Large intestine (tissue), 3 donors: ENCODE measurements at regions not wholly inside any gene's neighbourhood (a gene's known extent, or its start where the extent isn't known, plus 50 kb on each side); places are given as distances from the start of the nearest gene placed in this dataset.
A peak's percentile ranks its signal among the peaks of the same experiment; 100 is the strongest.

Experiments used
- DNase-seq, 2 donors: peaks; one replicate each; pipeline versions ENCODE4 v3.0.0 to v3.0.0-alpha.2; 2013
- H3K27ac ChIP-seq: one replicate; pipeline ENCODE4 v1.5.1; 2013; ENCODE audit warnings: low read length
- H3K27me3 ChIP-seq: 2 replicates; pipeline ENCODE4 v1.6.1; 2013; ENCODE audit warnings: low read length; ENCODE audit not compliant: control insufficient read depth, insufficient read depth
- H3K36me3 ChIP-seq: 2 replicates; pipeline ENCODE4 v1.6.1; 2013; ENCODE audit warnings: low read length; ENCODE audit not compliant: control insufficient read depth, insufficient read depth
- H3K4me1 ChIP-seq: one replicate; pipeline ENCODE4 v1.6.1; 2013; ENCODE audit warnings: low read length; ENCODE audit not compliant: control insufficient read depth, insufficient read depth
- H3K4me3 ChIP-seq: one replicate; pipeline ENCODE4 v1.5.1; 2013; ENCODE audit warnings: low read length
- H3K9me3 ChIP-seq: one replicate; pipeline ENCODE4 v1.6.1; 2013; ENCODE audit warnings: mild to moderate bottlenecking, low read depth, low read length, moderate library complexity; ENCODE audit not compliant: control insufficient read depth
- WGBS: methylation state at CpG from one replicate; pipeline ENCODE4 v1.1.5; 2013; ENCODE audit warnings: low lambda C conversion rate; ENCODE audit not compliant: insufficient coverage; 5-methylcytosine and 5-hydroxymethylcytosine counted together

DNA sequence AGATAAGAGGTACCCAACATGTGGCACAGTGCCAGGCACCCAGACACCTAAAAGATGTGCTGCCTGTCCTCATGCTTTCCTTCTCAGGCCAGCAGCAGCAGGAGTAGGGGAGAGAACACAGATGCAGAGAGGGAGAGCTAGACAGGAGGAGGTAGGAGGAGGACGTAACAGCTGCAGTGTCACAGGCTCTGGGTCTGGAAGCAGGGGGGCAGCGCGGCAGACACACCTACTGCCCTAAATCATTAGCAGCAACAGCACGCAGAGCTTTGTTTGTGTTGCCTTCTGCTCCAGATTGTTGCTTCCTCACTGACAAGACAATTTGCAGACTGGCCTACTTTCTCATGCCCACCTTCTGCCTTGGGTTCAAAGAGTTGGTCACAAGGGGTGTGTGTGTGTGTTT lies 196.7 kb upstream of the DAB1 start:
- Histone ChIP-seq H3K4me3 (no peak overlapping the region), H3K27me3 (no peaks in the 10 kb centered on the region), H3K36me3 (no peaks in the 10 kb centered on the region), H3K9me3 (no peaks in the 10 kb centered on the region), H3K4me1 (peaks cover 7% of the 10 kb centered on the region), H3K27ac (no peak overlapping the region)
- WGBS = no CpG with 5 or more reads among the region's 4 CpGs
- peak in 1 of 2 donors; percentile 9 for DNase-seq

DNA sequence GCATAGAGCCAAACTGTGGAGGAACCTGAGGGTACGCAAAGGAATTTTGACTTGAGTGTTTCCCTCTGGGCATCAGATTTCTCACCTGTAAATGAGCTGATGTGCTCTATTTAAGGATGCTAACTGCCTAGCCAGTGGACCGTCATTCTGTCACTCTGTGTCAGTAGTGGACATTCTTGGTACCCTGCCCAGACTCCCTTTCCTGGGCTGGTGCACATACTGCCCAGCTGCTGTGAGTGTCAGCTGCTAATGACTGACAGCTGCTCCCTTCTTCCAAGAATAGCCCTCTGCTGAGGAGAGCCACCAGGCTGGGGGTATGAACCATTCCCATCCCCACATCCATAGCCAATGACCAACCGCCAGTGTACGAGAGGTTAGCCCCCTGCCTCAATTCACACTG lies 193.1 kb upstream of the DAB1 start:
- H3K4me1 ChIP-seq = peaks cover 8% of the 10 kb centered on the region
- H3K27me3 ChIP-seq = no peaks in the 10 kb centered on the region
- H3K4me3 ChIP-seq = no peak overlapping the region
- H3K27ac ChIP-seq = no peak overlapping the region
- WGBS = no CpG with 5 or more reads among the region's 4 CpGs
- no peak for DNase-seq
- no peaks in the 10 kb centered on the region for H3K36me3 ChIP-seq
- no peaks in the 10 kb centered on the region for H3K9me3 ChIP-seq

DNA sequence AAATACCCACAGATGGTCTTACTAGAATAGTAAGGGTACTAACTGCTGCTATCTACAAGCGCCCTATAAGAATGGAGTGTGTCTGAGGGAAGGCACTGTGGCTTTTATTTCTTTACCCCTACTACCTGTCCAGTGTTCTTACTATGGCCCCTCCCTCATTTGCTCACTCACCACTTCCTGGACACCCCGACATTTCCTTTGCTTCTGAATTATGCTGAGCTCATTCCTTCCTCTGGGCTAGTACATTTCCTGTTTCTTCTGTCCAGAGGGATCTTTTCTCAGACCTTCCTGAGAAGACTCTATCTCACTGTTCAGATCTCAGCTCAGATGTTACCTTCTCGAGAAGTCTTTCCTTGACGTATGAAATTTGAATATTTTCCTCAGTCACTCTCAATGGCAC lies 192.1 kb upstream of the DAB1 start:
- DNase-seq = no peak
- Histone ChIP-seq H3K27me3 (no peaks in the 10 kb centered on the region), H3K27ac (no peak overlapping the region), H3K4me1 (peaks cover 8% of the 10 kb centered on the region), H3K4me3 (no peak overlapping the region), H3K36me3 (no peaks in the 10 kb centered on the region), H3K9me3 (no peaks in the 10 kb centered on the region)
- WGBS = 71% methylated on average over 1 of the region's 4 CpGs

DNA sequence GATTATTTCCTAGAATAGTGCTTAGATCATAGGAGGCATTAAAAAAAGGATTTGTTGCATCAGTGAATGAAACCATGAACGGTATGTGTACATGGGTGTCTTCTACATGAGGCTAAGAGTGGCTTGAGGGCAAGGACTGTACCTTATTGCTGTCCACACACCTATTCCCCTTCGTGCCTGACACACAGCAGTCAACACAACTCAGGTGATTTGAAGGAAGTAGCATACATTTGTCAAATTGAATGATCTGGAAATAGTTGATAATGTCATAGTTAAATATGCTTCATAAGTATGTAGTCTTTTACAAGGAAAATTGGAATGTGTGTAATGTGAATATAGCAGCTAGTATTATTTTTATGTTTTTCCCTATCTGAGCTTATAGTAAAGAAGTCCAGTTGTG lies 189.0 kb upstream of the DAB1 start:
- no peak overlapping the region for H3K27ac ChIP-seq
- H3K4me3 ChIP-seq = no peak overlapping the region
- no CpG with 5 or more reads among the region's 2 CpGs for WGBS
- H3K36me3 ChIP-seq = no peaks in the 10 kb centered on the region
- no peaks in the 10 kb centered on the region for H3K9me3 ChIP-seq
- H3K4me1 ChIP-seq = peaks cover 8% of the 10 kb centered on the region
- no peak for DNase-seq
- no peaks in the 10 kb centered on the region for H3K27me3 ChIP-seq

DNA sequence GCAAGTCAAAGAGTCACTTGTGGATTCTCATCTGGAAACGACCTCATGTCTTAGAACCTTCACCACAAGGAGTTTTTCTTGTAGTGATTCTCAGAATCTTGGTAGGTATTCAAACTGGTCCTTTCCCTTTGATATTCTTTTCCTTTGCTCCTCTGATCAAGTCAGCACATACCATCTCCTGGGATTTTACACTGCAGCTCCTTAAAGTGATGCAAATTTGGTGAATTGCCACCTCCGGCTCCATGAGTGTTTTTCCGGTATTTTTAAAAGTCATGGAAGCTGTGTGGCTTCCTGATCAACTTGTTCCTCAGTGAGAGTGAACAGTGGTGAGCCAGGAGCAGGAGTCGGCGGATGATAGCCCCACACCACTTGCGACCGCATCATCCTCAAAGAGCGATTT lies 182.1 kb upstream of the DAB1 start:
- no peak overlapping the region for H3K4me3 ChIP-seq
- H3K27me3 ChIP-seq = no peaks in the 10 kb centered on the region
- no peaks in the 10 kb centered on the region for H3K9me3 ChIP-seq
- H3K36me3 ChIP-seq = no peaks in the 10 kb centered on the region
- DNase-seq = no peak
- no peak overlapping the region for H3K27ac ChIP-seq
- WGBS = 100% methylated on average over 1 of the region's 8 CpGs
- no peaks in the 10 kb centered on the region for H3K4me1 ChIP-seq

DNA sequence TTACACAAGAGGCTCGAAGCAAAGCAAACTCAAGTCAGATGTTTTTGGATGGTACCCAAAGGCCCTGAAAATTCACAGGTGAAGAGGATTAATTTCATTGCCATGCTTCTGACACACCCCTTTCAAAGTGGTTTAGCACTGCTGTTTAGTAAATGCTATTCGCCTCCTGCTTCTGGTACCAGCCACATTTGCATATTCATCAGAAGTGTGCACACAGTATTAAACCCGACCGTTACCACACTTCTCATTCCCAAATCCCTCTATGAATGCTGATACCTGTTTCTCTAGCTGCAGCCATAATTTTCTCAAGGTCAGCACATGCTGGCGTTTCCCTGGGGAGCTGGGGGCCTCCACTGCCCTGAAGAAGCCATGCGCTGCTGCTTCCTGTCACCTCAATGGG lies 179.8 kb upstream of the DAB1 start:
- DNase-seq = no peak
- H3K4me1 ChIP-seq = no peaks in the 10 kb centered on the region
- H3K27ac ChIP-seq = no peak overlapping the region
- H3K36me3 ChIP-seq = no peaks in the 10 kb centered on the region
- no CpG with 5 or more reads among the region's 6 CpGs for WGBS
- H3K4me3 ChIP-seq = no peak overlapping the region
- H3K27me3 ChIP-seq = no peaks in the 10 kb centered on the region
- H3K9me3 ChIP-seq = no peaks in the 10 kb centered on the region

DNA sequence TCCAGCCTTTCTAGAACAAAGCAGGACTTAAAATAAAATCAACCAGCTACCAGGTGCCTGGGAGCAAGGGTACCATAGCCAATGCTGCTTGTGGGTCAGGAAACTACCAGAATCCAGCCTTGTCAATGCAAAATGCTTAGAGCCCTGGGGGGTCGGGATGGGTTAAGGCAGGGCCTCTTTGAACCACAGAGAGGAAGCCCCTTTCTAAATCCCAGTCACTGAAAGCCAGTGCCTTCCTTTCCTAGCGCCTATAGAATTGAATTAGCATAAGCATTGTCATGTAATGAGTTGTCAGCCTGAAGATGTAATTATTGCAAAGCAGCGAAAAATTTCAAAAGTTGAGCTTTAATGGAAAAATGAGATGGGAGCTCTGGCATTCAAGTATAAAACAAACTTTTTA lies 176.6 kb upstream of the DAB1 start:
- Histone ChIP-seq H3K4me3 (no peak overlapping the region), H3K27me3 (no peaks in the 10 kb centered on the region), H3K9me3 (no peaks in the 10 kb centered on the region), H3K4me1 (no peaks in the 10 kb centered on the region), H3K27ac (no peak overlapping the region), H3K36me3 (no peaks in the 10 kb centered on the region)
- WGBS = 100% methylated on average over 1 of the region's 3 CpGs
- no peak for DNase-seq

DNA sequence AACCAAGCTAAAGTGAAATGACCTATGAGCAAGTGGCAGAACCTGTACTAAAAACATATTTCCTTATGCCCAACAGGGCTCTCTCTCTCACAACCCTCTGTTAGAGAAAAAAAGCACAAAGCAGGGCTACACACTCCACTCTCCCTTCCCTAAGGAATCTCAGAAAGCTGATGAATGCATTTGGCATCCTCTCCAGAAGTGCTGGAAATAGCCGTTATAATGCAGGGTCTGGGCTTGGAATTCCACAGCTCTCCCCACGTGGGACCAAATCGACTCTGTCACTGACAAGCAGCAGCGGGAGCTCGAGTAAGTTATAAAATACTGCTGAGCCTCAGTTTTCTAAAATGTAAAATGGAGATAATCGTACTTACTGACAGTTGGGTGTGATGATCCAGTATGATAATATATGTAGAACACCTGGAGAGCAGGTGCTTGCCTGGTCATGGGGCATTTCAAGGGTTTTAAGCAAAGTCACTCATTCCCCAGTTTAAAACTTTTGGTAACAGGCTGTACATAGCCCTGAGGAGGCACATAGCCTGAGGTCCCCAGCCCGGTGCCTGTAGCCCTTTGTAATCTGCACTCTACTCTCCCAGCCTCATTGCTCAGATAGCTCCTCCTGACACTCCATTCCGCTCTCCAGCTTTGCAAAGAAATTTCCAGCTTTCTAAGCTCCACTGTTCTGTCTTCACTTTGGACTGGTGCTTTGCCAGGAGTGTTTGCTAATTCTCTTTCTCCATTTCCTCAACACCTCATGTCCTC lies 175.6 kb upstream of the DAB1 start:
- H3K4me1 ChIP-seq = no peaks in the 10 kb centered on the region
- H3K36me3 ChIP-seq = no peaks in the 10 kb centered on the region
- H3K27me3 ChIP-seq = no peaks in the 10 kb centered on the region
- H3K9me3 ChIP-seq = no peaks in the 10 kb centered on the region
- DNase-seq = peak in 1 of 2 donors; percentile 31
- no peak overlapping the region for H3K27ac ChIP-seq
- no peak overlapping the region for H3K4me3 ChIP-seq
- WGBS = no CpG with 5 or more reads among the region's 8 CpGs

DNA sequence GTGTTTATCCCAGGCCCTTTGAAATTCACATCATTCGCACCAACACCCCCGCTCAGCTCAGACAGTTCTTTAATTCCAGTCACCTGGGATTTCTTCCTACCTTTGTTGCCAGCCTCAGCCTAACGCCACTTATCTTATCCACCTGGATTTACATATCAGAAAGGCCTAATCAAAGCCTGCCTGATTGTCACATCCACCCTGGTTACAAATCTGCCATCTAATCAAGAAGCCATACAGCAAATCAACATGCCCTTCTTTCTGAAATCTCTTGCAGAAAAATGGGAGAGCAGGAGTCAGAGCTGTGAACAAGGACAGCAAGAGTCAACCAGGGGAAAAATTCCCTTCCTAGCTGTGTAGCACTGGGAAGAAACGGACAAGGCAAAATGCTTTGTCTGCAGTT lies 173.2 kb upstream of the DAB1 start:
- Histone ChIP-seq H3K4me3 (no peak overlapping the region), H3K27ac (no peak overlapping the region), H3K27me3 (no peaks in the 10 kb centered on the region), H3K36me3 (no peaks in the 10 kb centered on the region), H3K9me3 (no peaks in the 10 kb centered on the region), H3K4me1 (no peaks in the 10 kb centered on the region)
- DNase-seq = no peak
- WGBS = no CpG with 5 or more reads among the region's 4 CpGs

DNA sequence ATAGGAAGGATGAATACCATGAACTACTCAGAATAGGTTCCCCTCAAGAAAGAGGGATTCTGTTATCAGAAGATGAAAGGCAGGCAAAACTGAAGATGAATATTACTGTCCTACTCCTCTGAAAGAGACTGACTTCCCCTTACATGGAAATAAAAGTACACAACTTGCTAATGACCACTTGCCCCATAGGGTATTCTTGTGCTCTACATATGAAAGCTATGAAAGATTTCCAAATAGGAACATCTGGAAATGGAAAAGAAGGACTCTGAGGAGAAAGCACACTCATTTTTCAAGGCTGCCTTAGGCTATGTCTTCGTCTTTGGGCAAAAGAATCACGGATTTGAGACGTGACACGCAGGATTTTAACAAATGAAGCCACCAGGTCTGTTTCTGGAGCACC lies 170.1 kb upstream of the DAB1 start:
- Histone ChIP-seq H3K9me3 (no peaks in the 10 kb centered on the region), H3K4me3 (no peak overlapping the region), H3K27ac (no peak overlapping the region), H3K36me3 (no peaks in the 10 kb centered on the region), H3K27me3 (no peaks in the 10 kb centered on the region), H3K4me1 (no peaks in the 10 kb centered on the region)
- no peak for DNase-seq
- no CpG with 5 or more reads among the region's 4 CpGs for WGBS

DNA sequence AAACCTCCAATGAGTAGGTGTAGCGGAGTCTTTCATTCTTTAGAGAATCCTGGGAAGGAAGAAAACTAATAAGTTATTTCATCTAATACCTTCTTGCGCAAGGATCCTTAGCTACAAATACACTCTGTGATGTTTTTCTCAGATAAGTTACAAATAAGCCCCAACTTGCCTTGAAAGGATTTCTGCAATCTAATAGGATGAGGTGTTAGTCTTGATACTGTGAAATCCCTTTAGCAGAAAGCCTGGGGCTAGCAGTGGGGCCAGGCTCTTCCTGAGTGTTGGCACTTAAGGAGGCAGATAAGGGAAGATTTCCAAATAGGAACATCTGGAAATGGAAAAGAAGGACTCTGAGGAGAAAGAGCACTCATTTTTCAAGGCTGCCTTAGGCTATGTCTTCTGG lies 168.0 kb upstream of the DAB1 start:
- no peaks in the 10 kb centered on the region for H3K36me3 ChIP-seq
- no peak overlapping the region for H3K4me3 ChIP-seq
- H3K27me3 ChIP-seq = no peaks in the 10 kb centered on the region
- DNase-seq = no peak
- no CpG with 5 or more reads among the region's 2 CpGs for WGBS
- H3K4me1 ChIP-seq = no peaks in the 10 kb centered on the region
- H3K9me3 ChIP-seq = no peaks in the 10 kb centered on the region
- no peak overlapping the region for H3K27ac ChIP-seq
